ENCODE measurements at regions not wholly inside any gene's neighbourhood (a gene's known extent, or its start where the extent isn't known, plus 50 kb on each side); places are given as distances from the start of the nearest gene placed in this dataset.

DNA sequence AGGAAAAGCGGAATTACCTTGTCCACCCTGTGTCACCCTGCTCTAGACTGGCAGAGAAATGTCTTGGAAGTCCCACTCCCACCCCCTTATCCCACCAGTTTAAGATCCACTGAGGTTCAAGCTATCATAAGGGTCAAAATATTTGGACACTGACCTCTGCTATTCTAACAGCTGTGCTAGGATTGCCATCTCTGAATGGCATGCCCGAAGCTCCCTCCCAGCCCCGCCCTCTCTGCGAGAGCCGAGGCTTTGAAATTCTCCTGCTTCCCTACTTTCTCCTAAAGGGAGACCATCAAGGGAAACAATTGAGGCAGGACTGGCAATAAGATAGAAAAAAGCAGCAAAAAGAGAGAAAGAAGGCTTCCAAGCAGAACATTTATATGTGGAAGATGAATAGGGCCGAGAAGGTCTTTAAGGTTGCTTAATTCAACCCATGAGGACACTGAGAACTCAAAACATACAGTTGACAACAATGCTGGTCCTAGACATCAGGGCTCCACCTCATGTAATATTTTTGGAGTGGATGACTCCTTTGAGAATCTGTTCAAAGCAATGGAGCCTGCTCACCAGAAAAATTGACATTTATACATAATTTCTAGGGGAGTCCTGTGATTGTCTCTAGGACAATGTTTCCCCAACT, 338.7 kb upstream of the F9 start:
- Histone ChIP-seq H3K36me3 (no peaks in the 10 kb centered on the region), H3K4me1 (no peaks in the 10 kb centered on the region), H3K9me3 (no peaks in the 10 kb centered on the region), H3K4me3 (no peak overlapping the region), H3K27ac (no peak overlapping the region), H3K27me3 (peaks cover 2 to 35% of the 10 kb centered on the region in 2 donors)
- intact Hi-C loops (cut with DNase I; ENCODE audit: low total_unique reads): no loop called here
- no peak for TF ChIP-seq CTCF (IDR thresholded peaks at IDR 0.05)
- TF ChIP-seq POLR2AphosphoS5 (IDR thresholded peaks at IDR 0.05): no peak
- TF ChIP-seq POLR2A (IDR thresholded peaks at IDR 0.05): no peak
- no peak for DNase-seq (ENCODE audit: low spot score in 2 of 2)

DNA sequence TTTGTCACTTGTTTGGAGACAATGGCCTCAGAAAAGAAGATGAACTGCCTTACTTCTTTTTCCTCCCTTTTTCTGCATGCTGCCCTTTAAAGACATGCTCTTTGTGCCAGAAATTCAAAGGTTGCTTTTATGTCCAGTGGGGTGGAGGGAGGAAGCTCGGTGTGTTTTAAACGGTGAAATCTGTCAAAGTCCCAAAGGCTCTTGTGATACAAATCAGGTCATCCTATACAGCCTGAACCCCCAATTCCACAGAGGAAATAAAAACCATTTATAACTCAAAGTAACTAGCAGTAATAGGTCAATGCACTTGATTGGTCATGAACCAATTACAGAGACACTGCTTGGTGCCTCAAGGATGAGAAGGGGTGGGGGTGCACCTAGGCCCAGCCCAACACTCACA, 339.3 kb upstream of the F9 start:
- peaks cover 2 to 29% of the 10 kb centered on the region in 2 donors for H3K27me3 ChIP-seq

DNA sequence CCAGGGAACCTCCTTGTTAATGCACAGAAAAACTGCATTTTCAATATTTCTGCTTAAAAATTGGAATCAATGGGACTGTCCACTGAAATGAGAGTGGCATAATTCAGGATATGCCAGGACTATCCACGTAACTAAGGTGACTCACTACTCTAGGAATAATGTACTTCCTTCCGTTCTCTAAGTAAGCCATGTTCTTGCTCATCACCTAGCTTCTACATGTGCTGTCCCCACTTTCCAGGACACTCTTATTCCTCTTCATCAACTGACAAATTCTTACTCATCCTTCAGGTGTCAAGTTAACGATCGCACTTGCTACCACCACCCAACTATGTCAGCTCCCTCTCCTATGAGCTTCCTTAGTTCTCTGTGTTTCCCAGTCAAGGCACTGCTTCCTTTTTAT, 342.8 kb upstream of the F9 start:
- intact Hi-C loops (cut with DNase I; ENCODE audit: low total_unique reads): no loop called here
- no peaks in the 10 kb centered on the region for H3K9me3 ChIP-seq

More for the DNA sequence above, 339.3 kb upstream of the F9 start:
- H3K9me3 ChIP-seq: no peaks in the 10 kb centered on the region
- TF ChIP-seq CTCF (IDR thresholded peaks at IDR 0.05) (no peak), POLR2AphosphoS5 (IDR thresholded peaks at IDR 0.05) (no peak), POLR2A (IDR thresholded peaks at IDR 0.05) (no peak)
- intact Hi-C loops (cut with DNase I; ENCODE audit: low total_unique reads): no loop called here
- DNase-seq (ENCODE audit: low spot score in 2 of 2): no peak
- no peaks in the 10 kb centered on the region for H3K4me1 ChIP-seq
- no peak overlapping the region for H3K4me3 ChIP-seq
- no peaks in the 10 kb centered on the region for H3K36me3 ChIP-seq
- no peak overlapping the region for H3K27ac ChIP-seq

DNA sequence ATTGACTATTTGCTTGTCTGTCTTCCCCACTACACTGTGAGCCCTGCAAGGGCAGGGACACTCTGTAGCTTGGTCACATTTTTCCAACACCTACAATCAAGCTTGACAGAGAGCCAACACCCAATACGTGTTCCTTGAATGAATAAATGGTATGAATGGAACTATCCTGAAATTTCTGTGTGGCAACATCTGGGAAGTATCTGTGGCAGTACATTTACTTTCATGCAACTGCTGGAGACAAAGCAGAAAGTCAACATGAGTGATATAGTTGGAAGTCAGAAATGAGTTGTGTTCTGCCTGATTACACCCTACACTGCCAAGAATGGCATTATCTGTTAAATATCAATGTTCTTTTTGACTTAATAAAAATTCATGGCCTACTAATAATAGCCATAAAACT, 343.5 kb upstream of the F9 start:
- DNase-seq (ENCODE audit: low spot score in 2 of 2): no peak
- Histone ChIP-seq H3K27ac (no peak overlapping the region), H3K27me3 (peaks cover 0 to 9% of the 10 kb centered on the region in 2 donors), H3K4me3 (no peak overlapping the region), H3K36me3 (no peaks in the 10 kb centered on the region), H3K4me1 (no peaks in the 10 kb centered on the region), H3K9me3 (no peaks in the 10 kb centered on the region)
- TF ChIP-seq CTCF (IDR thresholded peaks at IDR 0.05) (no peak), POLR2A (IDR thresholded peaks at IDR 0.05) (no peak), POLR2AphosphoS5 (IDR thresholded peaks at IDR 0.05) (no peak)
- intact Hi-C loops (cut with DNase I; ENCODE audit: low total_unique reads): no loop called here

More for the DNA sequence above, 342.8 kb upstream of the F9 start:
- Histone ChIP-seq H3K36me3 (no peaks in the 10 kb centered on the region), H3K27ac (no peak overlapping the region), H3K27me3 (peaks cover 0 to 9% of the 10 kb centered on the region in 2 donors), H3K4me3 (no peak overlapping the region), H3K4me1 (no peaks in the 10 kb centered on the region)
- no peak for TF ChIP-seq POLR2A (IDR thresholded peaks at IDR 0.05)
- TF ChIP-seq POLR2AphosphoS5 (IDR thresholded peaks at IDR 0.05): no peak
- no peak for TF ChIP-seq CTCF (IDR thresholded peaks at IDR 0.05)
- DNase-seq (ENCODE audit: low spot score in 2 of 2): no peak

DNA sequence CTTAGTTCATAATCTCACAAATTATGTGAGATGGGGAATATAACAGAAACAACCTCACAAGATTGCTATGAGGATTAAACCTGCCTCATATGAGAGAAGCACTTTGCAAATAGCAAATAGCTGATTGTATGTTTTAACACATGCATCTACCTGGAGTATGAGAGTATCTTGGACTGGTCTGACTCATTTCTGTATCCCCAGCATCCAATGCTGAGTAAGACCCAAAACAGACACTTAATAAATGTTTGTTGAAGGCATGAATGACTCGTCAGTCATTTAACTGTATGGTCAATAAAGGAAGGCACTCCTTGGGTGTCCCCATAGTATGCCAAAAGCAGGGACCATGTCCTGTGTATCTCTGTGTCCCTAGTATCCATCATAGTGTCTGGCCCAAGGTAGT, 350.9 kb upstream of the F9 start:
- no peak overlapping the region for H3K4me3 ChIP-seq
- intact Hi-C loops (cut with DNase I; ENCODE audit: low total_unique reads): no loop called here
- H3K27me3 ChIP-seq: peaks cover 0 to 11% of the 10 kb centered on the region in 2 donors
- DNase-seq (ENCODE audit: low spot score in 2 of 2): no peak
- no peaks in the 10 kb centered on the region for H3K9me3 ChIP-seq
- H3K27ac ChIP-seq: no peak overlapping the region
- TF ChIP-seq POLR2AphosphoS5 (IDR thresholded peaks at IDR 0.05) (no peak), POLR2A (IDR thresholded peaks at IDR 0.05) (no peak), CTCF (IDR thresholded peaks at IDR 0.05) (no peak)
- no peaks in the 10 kb centered on the region for H3K4me1 ChIP-seq
- no peaks in the 10 kb centered on the region for H3K36me3 ChIP-seq

Data from breast epithelium (tissue), 4 donors.